ENCODE measurements at regions not wholly inside any gene's neighbourhood (a gene's known extent, or its start where the extent isn't known, plus 50 kb on each side); places are given as distances from the start of the nearest gene placed in this dataset.

DNA sequence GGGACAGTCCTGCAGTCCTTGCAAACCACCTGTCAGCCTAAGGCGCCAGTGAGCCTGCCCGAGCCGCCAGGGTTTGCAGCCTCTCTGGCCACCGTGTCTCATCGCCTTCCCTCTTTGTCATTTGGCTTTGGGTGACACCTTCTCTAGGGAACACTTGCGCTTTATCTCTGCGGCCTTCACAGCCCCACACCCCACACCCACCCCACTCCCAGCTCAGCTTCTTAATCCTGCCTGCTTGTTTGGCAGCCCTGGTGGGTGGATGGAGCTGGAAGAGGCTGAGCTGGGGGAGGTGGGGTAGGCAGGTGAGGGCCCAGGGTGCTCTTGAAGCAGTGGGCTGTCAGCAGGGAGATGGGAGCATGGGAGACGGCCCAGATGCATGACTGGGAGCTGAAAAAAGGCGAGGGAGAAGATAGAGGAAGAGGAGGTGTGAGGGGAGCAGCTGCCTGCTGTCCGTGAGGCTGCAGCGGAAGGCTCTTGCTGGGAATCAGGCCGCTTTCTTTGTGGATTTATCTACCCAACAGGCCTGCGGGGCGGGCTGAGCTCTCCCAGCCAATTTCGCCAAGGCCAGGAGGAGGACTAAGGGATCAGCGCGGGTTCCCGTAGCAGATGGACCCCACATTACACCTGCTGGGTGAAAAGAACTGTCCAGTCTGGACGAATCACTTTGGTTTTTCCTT, 97.5 kb upstream of the STOX2 start:
- TF ChIP-seq, protein P1, sequence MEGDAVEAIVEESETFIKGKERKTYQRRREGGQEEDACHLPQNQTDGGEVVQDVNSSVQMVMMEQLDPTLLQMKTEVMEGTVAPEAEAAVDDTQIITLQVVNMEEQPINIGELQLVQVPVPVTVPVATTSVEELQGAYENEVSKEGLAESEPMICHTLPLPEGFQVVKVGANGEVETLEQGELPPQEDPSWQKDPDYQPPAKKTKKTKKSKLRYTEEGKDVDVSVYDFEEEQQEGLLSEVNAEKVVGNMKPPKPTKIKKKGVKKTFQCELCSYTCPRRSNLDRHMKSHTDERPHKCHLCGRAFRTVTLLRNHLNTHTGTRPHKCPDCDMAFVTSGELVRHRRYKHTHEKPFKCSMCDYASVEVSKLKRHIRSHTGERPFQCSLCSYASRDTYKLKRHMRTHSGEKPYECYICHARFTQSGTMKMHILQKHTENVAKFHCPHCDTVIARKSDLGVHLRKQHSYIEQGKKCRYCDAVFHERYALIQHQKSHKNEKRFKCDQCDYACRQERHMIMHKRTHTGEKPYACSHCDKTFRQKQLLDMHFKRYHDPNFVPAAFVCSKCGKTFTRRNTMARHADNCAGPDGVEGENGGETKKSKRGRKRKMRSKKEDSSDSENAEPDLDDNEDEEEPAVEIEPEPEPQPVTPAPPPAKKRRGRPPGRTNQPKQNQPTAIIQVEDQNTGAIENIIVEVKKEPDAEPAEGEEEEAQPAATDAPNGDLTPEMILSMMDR (IDR thresholded peaks at IDR 0.05), result no peak
- TF ChIP-seq SIN3A (IDR thresholded peaks at IDR 0.05; ENCODE audit: borderline replicate concordance, insufficient read depth, low read depth, low read length), result no peak
- TF ChIP-seq POLR2AphosphoS5 (IDR thresholded peaks at IDR 0.05; ENCODE audit: low read depth, low read length), result no peak
- TF ChIP-seq, protein P2, sequence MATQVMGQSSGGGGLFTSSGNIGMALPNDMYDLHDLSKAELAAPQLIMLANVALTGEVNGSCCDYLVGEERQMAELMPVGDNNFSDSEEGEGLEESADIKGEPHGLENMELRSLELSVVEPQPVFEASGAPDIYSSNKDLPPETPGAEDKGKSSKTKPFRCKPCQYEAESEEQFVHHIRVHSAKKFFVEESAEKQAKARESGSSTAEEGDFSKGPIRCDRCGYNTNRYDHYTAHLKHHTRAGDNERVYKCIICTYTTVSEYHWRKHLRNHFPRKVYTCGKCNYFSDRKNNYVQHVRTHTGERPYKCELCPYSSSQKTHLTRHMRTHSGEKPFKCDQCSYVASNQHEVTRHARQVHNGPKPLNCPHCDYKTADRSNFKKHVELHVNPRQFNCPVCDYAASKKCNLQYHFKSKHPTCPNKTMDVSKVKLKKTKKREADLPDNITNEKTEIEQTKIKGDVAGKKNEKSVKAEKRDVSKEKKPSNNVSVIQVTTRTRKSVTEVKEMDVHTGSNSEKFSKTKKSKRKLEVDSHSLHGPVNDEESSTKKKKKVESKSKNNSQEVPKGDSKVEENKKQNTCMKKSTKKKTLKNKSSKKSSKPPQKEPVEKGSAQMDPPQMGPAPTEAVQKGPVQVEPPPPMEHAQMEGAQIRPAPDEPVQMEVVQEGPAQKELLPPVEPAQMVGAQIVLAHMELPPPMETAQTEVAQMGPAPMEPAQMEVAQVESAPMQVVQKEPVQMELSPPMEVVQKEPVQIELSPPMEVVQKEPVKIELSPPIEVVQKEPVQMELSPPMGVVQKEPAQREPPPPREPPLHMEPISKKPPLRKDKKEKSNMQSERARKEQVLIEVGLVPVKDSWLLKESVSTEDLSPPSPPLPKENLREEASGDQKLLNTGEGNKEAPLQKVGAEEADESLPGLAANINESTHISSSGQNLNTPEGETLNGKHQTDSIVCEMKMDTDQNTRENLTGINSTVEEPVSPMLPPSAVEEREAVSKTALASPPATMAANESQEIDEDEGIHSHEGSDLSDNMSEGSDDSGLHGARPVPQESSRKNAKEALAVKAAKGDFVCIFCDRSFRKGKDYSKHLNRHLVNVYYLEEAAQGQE (IDR thresholded peaks at IDR 0.05; ENCODE audit: insufficient read depth in 1 of 2, low read depth in 2 of 2, low read length in 1 of 2), result no peak
